H1 (cell line): ENCODE measurements at regions not wholly inside any gene's neighbourhood (a gene's known extent, or its start where the extent isn't known, plus 50 kb on each side); places are given as distances from the start of the nearest gene placed in this dataset.

Experiments
- CTCF ChIA-PET: fragments of 300-600 bp; sonication (Branson Sonifier 250); formaldehyde crosslinking; loops from one replicate; lab custom pipeline; 2021; ENCODE audit not compliant: partially characterized antibody; lab: Charles Lee
- POLR2A ChIA-PET: fragments of 300-600 bp; sonication (Branson Sonifier 250); formaldehyde crosslinking; loops from one replicate; lab custom pipeline; 2021; ENCODE audit warnings: inconsistent platforms; ENCODE audit not compliant: partially characterized antibody; lab: Charles Lee
- DNase-seq, 2 experiments: peaks; one replicate each; pipeline versions ENCODE4 v3.0.0 to v3.0.0-alpha.2; 2010 to 2022; ENCODE audit warnings: low spot score in 2 of 2, low read depth in 1 of 2, mixed read lengths in 1 of 2
- FAIRE-seq: peaks from 2 replicates; lab custom pipeline; 2011; peaks lifted over from hg19 to GRCh38; lab: Jason Lieb, UNC
- H2AFZ ChIP-seq: 2 replicates; pipeline ENCODE4 v1.8.1; 2012; ENCODE audit warnings: low read length, inconsistent platforms
- H2AK5ac ChIP-seq: 2 replicates; pipeline ENCODE4 v1.6.1; 2013; ENCODE audit warnings: low read depth, low read length
- H2BK120ac ChIP-seq: replicated peaks from 2 replicates; pipeline ENCODE3; 2013; ENCODE audit warnings: low read depth, low read length, inconsistent platforms
- H2BK12ac ChIP-seq: 2 replicates; pipeline ENCODE4 v1.6.1; 2013; ENCODE audit warnings: low read depth, low read length
- H2BK15ac ChIP-seq: 2 replicates; pipeline ENCODE4 v1.6.1; 2013; ENCODE audit warnings: low read length
- H2BK20ac ChIP-seq: 2 replicates; pipeline ENCODE4 v1.6.1; 2013; ENCODE audit warnings: low read length
- H2BK5ac ChIP-seq: 2 replicates; pipeline ENCODE4 v1.6.1; 2013; ENCODE audit warnings: low read depth, low read length
- H3K14ac ChIP-seq: 2 replicates; pipeline ENCODE4 v1.6.1; 2013; ENCODE audit warnings: inconsistent platforms; ENCODE audit not compliant: insufficient read length
- H3K18ac ChIP-seq: 2 replicates; pipeline ENCODE4 v1.6.1; 2013; ENCODE audit warnings: low read length; ENCODE audit errors: extremely low read depth
- H3K23ac ChIP-seq: 2 replicates; pipeline ENCODE4 v1.6.1; 2013; ENCODE audit warnings: inconsistent platforms; ENCODE audit not compliant: insufficient read length
- H3K23me2 ChIP-seq: 2 replicates; pipeline ENCODE4 v1.6.1; 2013; ENCODE audit warnings: low read depth, low read length
- H3K27ac ChIP-seq: 2 replicates; pipeline ENCODE4 v1.6.1; 2011; ENCODE audit warnings: low read depth, low read length, inconsistent platforms
- H3K27me3 ChIP-seq, 4 experiments: replicated peaks in 1 of 4; 1 replicate in 1 of 4; 2 replicates in 3 of 4; pipeline versions ENCODE4 v1.6.1 to v1.8.1; 2011 to 2013; ENCODE audit warnings: low read length in 3 of 4, mild to moderate bottlenecking in 3 of 4, inconsistent platforms in 2 of 4, mixed read lengths in 2 of 4, moderate library complexity in 1 of 4; ENCODE audit not compliant: control insufficient read depth in 3 of 4, insufficient read depth in 3 of 4; ENCODE audit errors: extremely low read depth in 1 of 4
- H3K36me3 ChIP-seq, 4 experiments: 2 replicates each; pipeline versions ENCODE4 v1.6.1 to v1.8.1; 2011 to 2013; ENCODE audit warnings: mild to moderate bottlenecking in 4 of 4, low read length in 3 of 4, moderate library complexity in 2 of 4, control low read depth in 1 of 4, inconsistent platforms in 1 of 4; ENCODE audit not compliant: insufficient read depth in 4 of 4, control insufficient read depth in 2 of 4
- H3K4ac ChIP-seq: replicated peaks from 2 replicates; pipeline ENCODE3; 2013; ENCODE audit warnings: low read length, low read depth, mixed read lengths, inconsistent platforms; ENCODE audit not compliant: insufficient read length
- H3K4me1 ChIP-seq, 4 experiments: replicated peaks in 1 of 4; 1 replicate in 1 of 4; 2 replicates in 3 of 4; pipeline versions ENCODE4 v1.6.1 to v1.8.1; 2011 to 2013; ENCODE audit warnings: low read length in 3 of 4, inconsistent platforms in 2 of 4, mixed read lengths in 1 of 4; ENCODE audit not compliant: insufficient read depth in 4 of 4, control insufficient read depth in 3 of 4
- H3K4me2 ChIP-seq, 2 experiments: 2 replicates each; pipeline versions ENCODE4 v1.6.1 to v1.8.1; 2011 to 2013; ENCODE audit warnings: low read depth in 2 of 2, low read length in 2 of 2, control low read depth in 1 of 2, inconsistent platforms in 1 of 2, mild to moderate bottlenecking in 1 of 2; ENCODE audit not compliant: insufficient read depth in 1 of 2
- H3K4me3 ChIP-seq, 4 experiments: fragments of 200-600, 300-600 bp in 1 of 4; sonication (generic), shearing (Covaris generic), sonication (Bioruptor Twin) in 1 of 4; 2 replicates each; pipeline versions ENCODE4 v1.5.1 to v1.8.1; 2011 to 2016; ENCODE audit warnings: low read length in 4 of 4, low read depth in 3 of 4, control low read depth in 2 of 4, inconsistent platforms in 2 of 4, mild to moderate bottlenecking in 2 of 4, mixed read lengths in 1 of 4, moderate library complexity in 1 of 4; ENCODE audit not compliant: insufficient read depth in 2 of 4; ENCODE audit errors: extremely low read depth in 1 of 4
- H3K56ac ChIP-seq: replicated peaks from 2 replicates; pipeline ENCODE3; 2013; ENCODE audit warnings: low read depth, mild to moderate bottlenecking, mixed read lengths, low read length, inconsistent platforms; ENCODE audit not compliant: insufficient read length
- H3K79me1 ChIP-seq: 2 replicates; pipeline ENCODE4 v1.6.1; 2013; ENCODE audit warnings: low read depth, low read length, control low read depth
- H3K79me2 ChIP-seq, 2 experiments: 2 replicates each; pipeline versions ENCODE4 v1.6.1 to v1.8.1; 2012 to 2013; ENCODE audit warnings: low read length in 2 of 2, mild to moderate bottlenecking in 2 of 2, inconsistent platforms in 1 of 2; ENCODE audit not compliant: insufficient read depth in 2 of 2, control insufficient read depth in 1 of 2
- H3K9ac ChIP-seq, 4 experiments: replicated peaks in 1 of 4; 1 replicate in 1 of 4; 2 replicates in 3 of 4; pipeline versions ENCODE4 v1.6.1 to v1.8.1; 2011 to 2013; ENCODE audit warnings: low read depth in 3 of 4, low read length in 3 of 4, control low read depth in 2 of 4, mild to moderate bottlenecking in 2 of 4, moderate library complexity in 2 of 4, inconsistent platforms in 1 of 4; ENCODE audit errors: extremely low read depth in 1 of 4
- H3K9me3 ChIP-seq, 2 experiments: 2 replicates each; pipeline versions ENCODE4 v1.6.1 to v1.8.1; 2012 to 2013; ENCODE audit warnings: mild to moderate bottlenecking in 2 of 2, moderate library complexity in 2 of 2, control low read depth in 1 of 2, inconsistent platforms in 1 of 2, low read depth in 1 of 2, low read length in 1 of 2, mixed read lengths in 1 of 2; ENCODE audit not compliant: insufficient read depth in 2 of 2
- H4K20me1 ChIP-seq, 2 experiments: replicated peaks in 1 of 2; 2 replicates each; pipeline versions ENCODE3 to v1.8.1; 2011 to 2013; ENCODE audit warnings: inconsistent platforms in 2 of 2, low read length in 2 of 2, mild to moderate bottlenecking in 1 of 2; ENCODE audit not compliant: insufficient read depth in 2 of 2, control insufficient read depth in 1 of 2
- H4K5ac ChIP-seq: 2 replicates; pipeline ENCODE4 v1.6.1; 2013; ENCODE audit warnings: low read length, low read depth, mixed read lengths, inconsistent platforms; ENCODE audit not compliant: insufficient read length
- H4K8ac ChIP-seq: 2 replicates; pipeline ENCODE4 v1.8.0; 2013; ENCODE audit warnings: mild to moderate bottlenecking, moderate library complexity, low read length, inconsistent platforms; ENCODE audit not compliant: insufficient read depth; ENCODE audit errors: extremely low read depth
- H4K91ac ChIP-seq: replicated peaks from 2 replicates; pipeline ENCODE3; 2013; ENCODE audit warnings: low read length, mixed read lengths, inconsistent platforms; ENCODE audit not compliant: insufficient read length
- ATF2 ChIP-seq: IDR thresholded peaks from 2 replicates; pipeline ENCODE4 v1.6.1; 2012; ENCODE audit warnings: low read length, inconsistent platforms
- E2F6 ChIP-seq: IDR thresholded peaks from 2 replicates; pipeline ENCODE4 v1.6.1; 2012; ENCODE audit warnings: inconsistent platforms
- EZH2 ChIP-seq: fragments of 200-600 bp; sonication (generic); IDR thresholded peaks from 2 replicates; pipeline ENCODE4 v1.7.1; 2012; ENCODE audit warnings: low read depth, mild to moderate bottlenecking, moderate library complexity, low read length, inconsistent platforms; ENCODE audit not compliant: severe bottlenecking
- GABPA ChIP-seq: IDR thresholded peaks from 2 replicates; pipeline ENCODE4 v1.6.1; 2011; ENCODE audit warnings: mild to moderate bottlenecking, low read length, moderate library complexity, borderline replicate concordance; ENCODE audit not compliant: insufficient read depth
- NRF1 ChIP-seq: IDR thresholded peaks from 2 replicates; pipeline ENCODE4 v1.6.1; 2011; ENCODE audit warnings: mild to moderate bottlenecking, low read depth, low read length, improper control_type of control experiment
- RFX5 ChIP-seq: IDR thresholded peaks from 2 replicates; pipeline ENCODE4 v1.6.1; 2011; ENCODE audit warnings: low read depth, low read length, improper control_type of control experiment, borderline replicate concordance
- SIX5 ChIP-seq: IDR thresholded peaks from 2 replicates; pipeline ENCODE4 v1.6.1; 2011; ENCODE audit warnings: mild to moderate bottlenecking, low read depth, low read length
- SP4 ChIP-seq: IDR thresholded peaks from 2 replicates; pipeline ENCODE4 v1.6.1; 2012; ENCODE audit warnings: low read length, inconsistent platforms
- TAF1 ChIP-seq: IDR thresholded peaks from 2 replicates; pipeline ENCODE4 v1.6.1; 2011; ENCODE audit warnings: mild to moderate bottlenecking, low read depth, low read length
- TAF7 ChIP-seq: optimal IDR thresholded peaks from 2 replicates; pipeline ENCODE3; 2011; ENCODE audit warnings: low read depth, mild to moderate bottlenecking, inconsistent platforms, low read length, moderate library complexity, borderline replicate concordance
- TBP ChIP-seq: IDR thresholded peaks from 2 replicates; pipeline ENCODE4 v1.6.1; 2011; ENCODE audit warnings: low read depth, low read length, improper control_type of control experiment
- TCF12 ChIP-seq: IDR thresholded peaks from 2 replicates; pipeline ENCODE4 v1.6.1; 2011; ENCODE audit warnings: low read depth, mild to moderate bottlenecking, low read length
- YY1 ChIP-seq: IDR thresholded peaks from 2 replicates; pipeline ENCODE4 v1.6.1; 2011; ENCODE audit warnings: low read depth, mild to moderate bottlenecking, low read length
- WGBS, 2 experiments: shearing (Covaris generic) in 1 of 2; methylation state at CpG; one replicate each; pipeline versions ENCODE4 v1.1.6 to v1.1.7; 2013 to 2015; ENCODE audit warnings: low lambda C conversion rate in 2 of 2, mixed read lengths in 2 of 2, inconsistent platforms in 1 of 2, low coverage in 1 of 2, missing lambda C conversion rate in 1 of 2; ENCODE audit not compliant: insufficient replicate concordance in 2 of 2, insufficient coverage in 1 of 2, insufficient read length in 1 of 2; ENCODE audit errors: extremely low coverage in 1 of 2, missing lambda C conversion rate in 1 of 2; 5-methylcytosine and 5-hydroxymethylcytosine counted together

GRCh38 chr16:63623551-63624039 is 1498.3 kb downstream of the CDH11 start:
- no peaks in the 10 kb centered on the region for H3K27me3 ChIP-seq
- H2AK5ac ChIP-seq: no peak overlapping the region
- 94% methylated on average over 4 of the region's 4 CpGs; no CpG with 5 or more reads in 1 of the 2 experiments for WGBS, 2 experiments
- no peak for TF ChIP-seq SIX5
- no peak for TF ChIP-seq RFX5
- TF ChIP-seq SP4: no peak
- no peak for TF ChIP-seq TAF1
- TF ChIP-seq GABPA: no peak
- TF ChIP-seq YY1: no peak
- TF ChIP-seq TAF7: no peak
- no peak for TF ChIP-seq E2F6
- no peak for TF ChIP-seq ATF2
- no peak for TF ChIP-seq EZH2
- TF ChIP-seq NRF1: no peak
- no peak for TF ChIP-seq TBP
- TF ChIP-seq TCF12: no peak

More at GRCh38 chr16:63623551-63624039, 1498.3 kb downstream of the CDH11 start:
- H3K4me2 ChIP-seq: no peak overlapping the region
- H3K4ac ChIP-seq: no peak overlapping the region
- no peak overlapping the region for H2AFZ ChIP-seq
- H4K91ac ChIP-seq: no peak overlapping the region
- no peaks in the 10 kb centered on the region for H3K9me3 ChIP-seq
- ChIA-PET POLR2A (no interaction called here), CTCF (no interaction called here)
- no peak overlapping the region for H3K23ac ChIP-seq
- FAIRE-seq (no peak), DNase-seq (no peak)
- no peak overlapping the region for H2BK15ac ChIP-seq
- H2BK5ac ChIP-seq: no peak overlapping the region
- no peaks in the 10 kb centered on the region for H3K23me2 ChIP-seq
- H3K4me1 ChIP-seq: peaks cover 0 to 3% (median 0%) of the 10 kb centered on the region in 4 experiments; a peak in 1 of 7 replicates
- H3K36me3 ChIP-seq: no peaks in the 10 kb centered on the region
- no peaks in the 10 kb centered on the region for H3K79me2 ChIP-seq
- H3K79me1 ChIP-seq: no peaks in the 10 kb centered on the region
- no peak overlapping the region for H4K8ac ChIP-seq
- no peak overlapping the region for H3K14ac ChIP-seq
- no peaks in the 10 kb centered on the region for H4K20me1 ChIP-seq
- no peak overlapping the region for H4K5ac ChIP-seq
- no peak overlapping the region for H2BK120ac ChIP-seq
- no peak overlapping the region for H2BK12ac ChIP-seq
- H3K4me3 ChIP-seq: no peak overlapping the region
- H3K27ac ChIP-seq: no peak overlapping the region
- H2BK20ac ChIP-seq: no peak overlapping the region
- H3K18ac ChIP-seq: no peak overlapping the region
- no peak overlapping the region for H3K9ac ChIP-seq
- no peak overlapping the region for H3K56ac ChIP-seq
